ENCODE measurements at regions not wholly inside any gene's neighbourhood (a gene's known extent, or its start where the extent isn't known, plus 50 kb on each side); places are given as distances from the start of the nearest gene placed in this dataset.

GRCh38 chr12:115882936-115883335, 394.6 kb downstream of the MED13L start:
- TF ChIP-seq EZH2phosphoT487 (IDR thresholded peaks at IDR 0.05; ENCODE audit: insufficient read depth, low read depth) (no peak), EZH2 (IDR thresholded peaks at IDR 0.05; ENCODE audit: insufficient read depth, poor library complexity, severe bottlenecking) (no peak)

All from GM23248 (cell line).